HG03025 (cell line): ENCODE measurements at regions not wholly inside any gene's neighbourhood (a gene's known extent, or its start where the extent isn't known, plus 50 kb on each side); places are given as distances from the start of the nearest gene placed in this dataset.

Experiments used
- ATAC-seq: cut with Tn5 transposase; IDR thresholded peaks from one replicate; pipeline ENCODE4 v1.9.1; 2021; ENCODE audit warnings: mild to moderate bottlenecking, moderate library complexity; ENCODE audit not compliant: unreplicated experiment, low FRiP score

GRCh38 chr13:106433066-106433465 is 102.4 kb downstream of the EFNB2 start:
- no peak for ATAC-seq

DNA sequence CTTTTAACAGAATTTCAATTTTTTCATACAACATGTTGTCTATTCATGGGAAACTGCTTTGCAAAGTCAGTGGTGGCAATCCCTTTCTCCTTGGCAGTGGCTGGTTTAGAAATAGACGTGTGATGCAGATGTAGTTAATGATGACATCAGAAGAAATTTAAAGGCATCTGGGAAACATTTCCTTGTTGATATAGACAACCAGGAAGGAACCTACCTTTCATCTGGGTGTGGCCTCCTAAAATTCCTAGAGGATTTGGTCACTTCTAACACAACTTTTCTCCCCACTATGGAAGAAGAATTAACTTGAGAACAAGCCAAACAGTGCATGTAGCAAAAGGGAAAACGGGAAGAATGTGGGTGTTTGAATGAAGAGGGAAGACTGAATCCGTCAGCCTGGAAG is 102.8 kb downstream of the EFNB2 start:
- no peak for ATAC-seq

DNA sequence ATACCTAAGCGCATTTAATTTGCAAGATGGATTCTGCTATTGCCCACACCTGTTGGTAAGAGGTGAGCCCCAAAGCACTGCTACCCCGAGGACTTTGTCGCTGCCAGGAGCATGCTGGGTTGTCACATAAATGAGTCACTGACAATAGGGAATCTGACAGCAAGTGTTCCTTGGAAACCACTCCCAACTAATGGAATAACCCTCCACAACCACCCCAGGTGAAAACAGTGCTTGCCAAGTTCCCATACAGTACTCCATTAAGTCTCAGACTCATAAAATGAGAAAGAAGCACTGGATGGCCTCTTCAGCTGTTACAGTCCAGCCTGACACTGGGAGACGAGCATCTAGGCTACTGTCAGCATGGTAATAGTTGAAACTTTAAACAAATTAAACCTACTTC is 108.6 kb downstream of the EFNB2 start:
- ATAC-seq = no peak

DNA sequence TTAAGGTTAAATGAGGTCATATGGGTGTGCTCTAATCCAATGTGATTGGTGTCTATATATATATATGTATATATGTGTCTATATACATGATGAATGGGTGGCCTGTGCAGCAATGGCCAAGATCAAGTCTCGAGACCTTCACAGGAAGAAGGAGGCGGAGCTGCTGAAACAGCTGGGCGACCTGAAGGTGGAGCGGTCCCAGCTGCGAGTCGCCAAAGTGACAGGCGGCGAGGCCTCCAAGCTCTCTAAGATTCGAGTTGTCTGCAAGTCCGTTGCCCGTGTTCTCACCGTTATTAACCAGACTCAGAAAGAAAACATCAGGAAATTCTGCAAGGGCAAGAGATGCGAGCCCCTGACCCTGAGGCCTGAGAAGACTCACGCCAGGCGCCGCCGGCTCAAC is 109.8 kb downstream of the EFNB2 start:
- ATAC-seq = no peak

DNA sequence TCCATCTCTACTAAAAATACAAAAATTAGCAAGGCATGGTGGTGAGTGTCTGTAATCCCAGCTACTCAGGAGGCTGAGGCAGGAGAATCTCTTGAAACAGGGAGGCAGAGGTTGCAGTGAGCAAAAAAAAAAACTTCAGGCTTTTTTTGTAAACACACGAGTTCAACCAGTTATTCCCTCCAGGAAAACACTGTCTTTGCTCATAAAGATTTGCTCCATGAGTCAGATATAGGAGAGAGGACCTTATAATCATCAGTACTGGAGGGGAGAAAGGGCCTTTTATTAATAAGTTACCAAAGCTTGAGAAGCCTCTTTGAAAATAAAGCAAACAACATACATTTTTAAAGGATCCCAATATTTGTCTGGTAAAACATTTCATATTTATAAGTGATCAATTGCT is 110.7 kb downstream of the EFNB2 start:
- ATAC-seq = no peak

GRCh38 chr13:106423530-106423929 is 111.9 kb downstream of the EFNB2 start:
- ATAC-seq = no peak

- no peak for ATAC-seq
Observed at GRCh38 chr13:106418556-106418955, 116.9 kb downstream of the EFNB2 start.

- ATAC-seq = no peak
Observed at GRCh38 chr13:106417467-106418110, 117.9 kb downstream of the EFNB2 start.

- no peak for ATAC-seq
Observed at GRCh38 chr13:106416645-106417044, 118.8 kb downstream of the EFNB2 start.

DNA sequence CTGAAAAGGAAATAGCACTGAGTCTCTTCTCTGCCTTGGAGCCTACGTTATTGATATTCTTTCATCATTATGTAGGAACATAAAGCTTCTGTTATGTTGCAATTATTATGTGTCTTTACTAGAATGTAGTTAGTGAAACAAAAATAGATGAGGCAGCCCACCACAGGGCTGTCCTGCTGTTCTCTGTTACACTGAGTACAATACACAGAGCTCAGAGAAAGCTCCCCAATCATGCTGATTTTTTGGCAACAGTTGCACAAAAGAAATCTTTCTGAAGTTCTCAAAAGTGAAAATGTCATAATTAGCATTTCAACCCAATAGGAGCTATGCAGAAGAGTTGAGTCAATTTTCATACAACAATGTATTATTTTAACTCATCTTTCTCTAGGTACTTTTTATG is 119.5 kb downstream of the EFNB2 start:
- no peak for ATAC-seq

- ATAC-seq = no peak
Observed at GRCh38 chr13:106415442-106415841, 120.0 kb downstream of the EFNB2 start.

GRCh38 chr13:106407338-106407737 is 128.1 kb downstream of the EFNB2 start:
- no peak for ATAC-seq

GRCh38 chr13:106405731-106406130 is 129.7 kb downstream of the EFNB2 start:
- no peak for ATAC-seq

DNA sequence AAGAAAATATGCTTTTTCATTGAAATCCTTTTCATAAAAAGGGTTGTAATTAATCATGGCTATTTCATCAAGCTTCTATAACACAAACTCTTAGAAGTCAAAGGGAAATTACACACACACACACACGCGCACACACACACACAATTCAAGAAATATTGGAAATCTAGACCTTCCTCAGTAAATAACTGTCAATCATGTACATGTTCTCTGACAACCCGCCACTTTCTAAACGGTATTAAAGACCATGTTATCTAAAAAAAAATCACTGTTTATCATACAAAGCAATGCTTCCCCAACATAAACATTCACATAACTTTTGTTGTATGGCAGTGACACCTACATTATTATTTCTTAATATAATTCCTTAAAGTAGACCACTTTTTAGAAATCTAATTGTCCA is 132.2 kb downstream of the EFNB2 start:
- ATAC-seq = no peak

DNA sequence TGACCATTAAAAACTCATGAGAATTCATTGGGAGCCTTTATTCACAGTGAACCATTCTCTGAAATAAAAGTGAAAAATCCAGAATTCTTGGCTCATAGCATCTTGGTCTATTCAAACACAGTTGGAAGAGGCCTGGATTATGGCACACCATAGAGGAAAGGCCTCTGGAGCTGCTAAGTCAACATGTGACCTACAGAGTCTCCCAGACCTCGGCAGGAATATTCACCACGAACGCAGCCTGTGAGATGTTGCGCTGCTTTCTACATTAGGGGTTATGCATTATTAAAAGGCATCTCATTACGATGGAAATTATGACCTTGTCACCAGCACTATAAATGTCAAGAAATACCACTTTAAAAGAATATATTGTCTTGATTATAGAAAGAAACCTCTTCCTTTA is 132.6 kb downstream of the EFNB2 start:
- no peak for ATAC-seq

GRCh38 chr13:106401081-106401480 is 134.4 kb downstream of the EFNB2 start:
- no peak for ATAC-seq

- no peak for ATAC-seq
Observed at GRCh38 chr13:106400289-106400688, 135.2 kb downstream of the EFNB2 start.

GRCh38 chr13:106398289-106398688 is 137.2 kb downstream of the EFNB2 start:
- no peak for ATAC-seq

DNA sequence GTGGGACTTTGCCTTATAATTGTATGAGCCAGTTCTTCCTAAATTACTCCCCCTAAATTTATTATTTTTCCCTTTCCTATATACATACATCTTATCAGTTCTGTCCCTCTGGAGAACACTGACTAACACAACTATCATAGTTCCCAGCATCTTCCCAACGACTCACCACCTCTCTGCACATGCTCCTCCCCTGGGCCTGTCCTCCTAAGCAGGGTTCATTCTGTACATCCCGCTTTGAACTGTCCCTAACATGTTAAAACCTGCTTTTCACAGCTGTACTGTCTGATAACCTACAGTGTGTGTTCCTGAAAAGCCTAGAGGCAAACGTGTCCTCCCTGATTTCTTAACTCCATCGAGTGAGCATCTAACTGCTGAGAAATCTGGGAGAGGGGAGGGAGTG is 141.7 kb downstream of the EFNB2 start:
- ATAC-seq = no peak

- ATAC-seq = no peak
Observed at GRCh38 chr13:106391681-106392080, 143.8 kb downstream of the EFNB2 start.

DNA sequence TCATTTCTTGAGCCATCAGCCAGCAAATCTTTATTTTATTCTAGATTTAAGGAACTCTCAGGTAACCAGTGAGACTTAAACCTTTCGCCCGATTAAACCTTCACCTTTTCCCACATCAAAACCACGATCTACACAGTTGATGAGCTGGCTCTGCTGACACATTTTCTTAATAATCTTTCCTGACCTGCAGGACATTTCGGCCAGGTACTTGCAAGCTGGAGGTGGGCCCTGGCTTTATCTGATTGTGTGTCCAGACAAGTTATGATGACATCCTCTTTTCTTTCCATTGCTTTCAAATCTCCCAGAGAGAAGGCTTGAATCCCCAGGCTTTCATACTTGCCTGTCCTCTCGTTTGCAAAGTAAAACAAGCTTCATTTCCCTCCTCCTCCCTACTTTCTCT is 144.2 kb downstream of the EFNB2 start:
- ATAC-seq = no peak

- no peak for ATAC-seq
Observed at GRCh38 chr13:106390367-106390766, 145.1 kb downstream of the EFNB2 start.

- no peak for ATAC-seq
Observed at GRCh38 chr13:106385654-106386053, 149.8 kb downstream of the EFNB2 start.
